NOMO-1 treated with DMSO at 0.1 percent for 48 hours (cell line): ENCODE measurements at regions not wholly inside any gene's neighbourhood (a gene's known extent, or its start where the extent isn't known, plus 50 kb on each side); places are given as distances from the start of the nearest gene placed in this dataset.
"Not testable (repeated sequence)": the region's sequence is repeated elsewhere in the genome, so short reads cannot be mapped to it uniquely, and the experiment has no call there.

Experiments used
- DNase-seq: peaks from one replicate; lab custom pipeline; 2025; ENCODE audit not compliant: unreplicated experiment; lab: John Stamatoyannopoulos, UW

- no peak for DNase-seq
Measured at GRCh38 chr18:75773618-75774017, 346.1 kb upstream of the SMIM21 start.

DNA sequence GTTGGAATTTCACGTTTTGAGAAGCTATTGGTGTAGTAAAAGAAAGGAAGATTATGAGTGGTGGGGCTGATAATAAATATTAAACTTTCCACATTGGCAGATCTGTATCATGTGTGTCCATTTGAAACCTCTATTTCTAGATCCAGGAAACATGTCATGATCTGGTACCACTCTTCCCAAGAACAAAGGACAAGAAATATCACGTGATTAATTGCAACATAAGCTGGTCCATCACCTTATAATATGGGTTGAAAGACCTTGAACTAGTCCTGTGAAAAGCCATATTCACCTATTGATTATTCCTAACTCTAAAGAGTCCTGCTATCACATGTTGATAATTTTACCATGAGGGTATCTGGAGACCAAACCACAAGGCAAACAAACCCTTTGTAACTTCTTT, 335.3 kb upstream of the SMIM21 start:
- no peak for DNase-seq

GRCh38 chr18:75760208-75760607, 332.7 kb upstream of the SMIM21 start:
- no peak for DNase-seq

- DNase-seq: no peak
Measured at GRCh38 chr18:75757951-75758350, 330.4 kb upstream of the SMIM21 start.

GRCh38 chr18:75754433-75754832, 326.9 kb upstream of the SMIM21 start:
- no peak for DNase-seq

DNA sequence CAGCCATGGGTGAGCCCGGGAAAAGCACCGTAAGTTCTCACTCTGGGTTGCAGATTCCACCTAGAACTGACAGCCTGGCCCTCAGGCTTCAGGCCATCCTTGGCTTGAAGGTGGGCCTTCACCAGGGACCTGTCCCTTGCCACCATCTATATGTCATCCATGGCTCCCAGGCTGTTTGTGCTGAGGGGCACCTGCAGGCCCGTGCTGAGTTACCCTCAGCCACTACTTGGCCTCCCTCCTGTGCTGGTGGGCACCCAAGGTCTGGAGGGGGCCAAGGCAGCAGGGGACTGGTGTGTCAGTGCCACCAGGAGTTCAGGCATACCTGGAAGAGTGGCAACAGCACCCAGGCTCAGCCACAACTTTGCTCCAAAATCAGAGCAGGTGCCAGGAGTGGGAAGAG, 326.2 kb upstream of the SMIM21 start:
- no peak for DNase-seq

GRCh38 chr18:75752740-75753263, 325.3 kb upstream of the SMIM21 start:
- no peak for DNase-seq

DNA sequence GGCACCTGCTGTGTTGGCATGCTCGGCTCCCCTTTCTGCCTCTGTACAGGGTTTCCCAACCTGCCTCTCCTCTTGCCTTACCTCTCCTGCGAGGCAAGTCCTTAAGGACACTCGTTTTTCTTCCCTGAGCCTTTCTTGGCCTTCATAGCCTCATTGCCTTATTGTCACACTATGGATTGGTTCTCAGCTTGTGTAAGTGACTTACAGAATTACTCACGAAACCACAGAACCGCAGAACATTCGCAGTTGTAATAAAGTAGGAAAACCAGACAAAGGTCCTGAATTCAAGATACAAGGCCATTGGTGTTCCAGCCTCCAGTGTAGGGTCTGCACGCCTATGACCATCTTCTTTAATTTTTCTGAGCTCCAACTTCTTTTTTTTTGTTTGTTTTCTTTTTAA, 317.6 kb upstream of the SMIM21 start:
- DNase-seq: no peak

GRCh38 chr18:75742516-75742915, 315.0 kb upstream of the SMIM21 start:
- no peak for DNase-seq

GRCh38 chr18:75739682-75740081, 312.2 kb upstream of the SMIM21 start:
- no peak for DNase-seq

- no peak for DNase-seq
Measured at GRCh38 chr18:75735291-75735690, 307.8 kb upstream of the SMIM21 start.

- no peak for DNase-seq
Measured at GRCh38 chr18:75730249-75730648, 302.7 kb upstream of the SMIM21 start.

- DNase-seq: no peak
Measured at GRCh38 chr18:75728621-75729020, 301.1 kb upstream of the SMIM21 start.

- no peak for DNase-seq
Measured at GRCh38 chr18:75727456-75727855, 300.0 kb upstream of the SMIM21 start.

- no peak for DNase-seq
Measured at GRCh38 chr18:75723521-75724340, 296.2 kb upstream of the SMIM21 start.

GRCh38 chr18:75714766-75715165, 287.3 kb upstream of the SMIM21 start:
- no peak for DNase-seq

GRCh38 chr18:75712124-75712867, 284.8 kb upstream of the SMIM21 start:
- DNase-seq: not testable (repeated sequence)

DNA sequence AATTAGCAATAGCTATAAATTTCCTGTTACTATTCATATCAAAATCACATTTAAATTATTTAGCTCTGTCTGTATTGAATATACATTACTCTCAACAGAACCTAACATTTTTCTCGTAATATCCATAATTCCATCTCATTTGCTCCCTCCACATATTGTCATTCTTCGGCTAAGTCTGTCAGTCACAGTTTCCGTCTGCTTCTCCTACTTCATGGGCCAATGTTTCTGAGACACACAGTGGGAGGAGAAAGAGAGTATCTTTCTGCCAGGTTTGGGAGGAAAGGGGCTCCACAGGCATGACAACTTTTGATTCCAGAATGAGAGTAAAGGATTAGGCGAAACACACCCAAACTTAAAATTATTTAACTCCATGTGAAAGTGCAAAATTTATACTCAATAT, 273.1 kb upstream of the SMIM21 start:
- DNase-seq: no peak

DNA sequence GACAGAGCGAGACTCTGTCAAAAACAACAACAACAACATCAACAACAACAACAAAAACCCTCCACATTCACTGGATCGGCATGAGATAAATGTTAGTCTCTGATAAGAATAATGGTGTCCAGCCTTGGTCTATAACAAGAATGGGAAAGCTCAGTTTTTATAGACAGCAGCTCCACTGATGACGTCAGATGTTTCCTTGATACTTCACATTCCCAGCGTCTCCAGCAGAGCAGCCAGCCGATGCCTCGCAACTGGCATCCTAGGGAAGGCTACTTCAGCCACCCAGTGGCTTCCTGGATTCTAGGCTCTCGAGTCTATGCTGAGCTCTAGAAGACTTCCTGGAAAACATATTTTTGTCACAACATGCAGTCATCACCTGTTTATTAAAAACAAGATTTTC, 271.4 kb upstream of the SMIM21 start:
- no peak for DNase-seq

GRCh38 chr18:75697493-75697892, 270.0 kb upstream of the SMIM21 start:
- no peak for DNase-seq

DNA sequence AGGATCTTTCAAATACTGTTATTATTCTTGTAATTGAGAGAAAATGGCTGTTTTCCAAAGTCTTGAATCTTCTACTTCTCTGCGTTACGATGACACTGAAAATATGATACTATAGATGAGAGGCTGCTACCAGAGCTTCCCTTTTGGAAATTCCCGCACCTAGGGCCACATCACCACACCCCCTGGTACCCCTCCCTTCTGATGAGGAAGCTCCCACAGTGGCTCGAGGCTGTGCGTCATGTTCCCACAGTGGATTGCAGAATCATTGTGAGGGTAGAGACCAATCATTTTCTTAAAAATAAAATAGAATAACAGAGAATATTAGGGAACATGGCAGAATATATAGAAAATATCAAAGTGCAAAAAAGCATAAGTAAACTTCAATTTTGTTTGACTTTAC, 268.9 kb upstream of the SMIM21 start:
- no peak for DNase-seq

DNA sequence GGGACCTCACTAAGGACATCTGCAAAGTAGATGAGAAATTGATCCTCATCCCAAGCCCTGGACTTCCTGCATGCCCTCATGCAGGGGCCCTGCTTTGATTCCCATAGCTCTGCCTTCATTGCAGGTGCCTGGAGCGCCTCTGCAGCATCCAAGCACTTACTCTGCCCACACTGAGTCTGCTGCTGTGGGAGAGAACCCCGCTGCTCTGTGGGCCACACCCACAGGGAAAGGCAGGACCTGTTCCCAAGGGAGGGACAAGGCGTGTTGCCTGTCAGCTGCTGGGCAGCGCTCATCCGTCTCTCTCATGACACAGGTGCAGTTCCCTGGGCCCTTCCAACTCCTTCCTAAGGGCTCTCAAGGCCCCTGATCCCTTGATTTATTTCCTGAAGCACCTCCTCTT, 266.8 kb upstream of the SMIM21 start:
- DNase-seq: no peak
